NCI-H2171 (cell line): ENCODE measurements at regions not wholly inside any gene's neighbourhood (a gene's known extent, or its start where the extent isn't known, plus 50 kb on each side); places are given as distances from the start of the nearest gene placed in this dataset.
A peak's percentile ranks its signal among the peaks of the same experiment; 100 is the strongest.

Experiments used
- DNase-seq: peaks from one replicate; lab custom pipeline; 2025; lab: John Stamatoyannopoulos, UW

DNA sequence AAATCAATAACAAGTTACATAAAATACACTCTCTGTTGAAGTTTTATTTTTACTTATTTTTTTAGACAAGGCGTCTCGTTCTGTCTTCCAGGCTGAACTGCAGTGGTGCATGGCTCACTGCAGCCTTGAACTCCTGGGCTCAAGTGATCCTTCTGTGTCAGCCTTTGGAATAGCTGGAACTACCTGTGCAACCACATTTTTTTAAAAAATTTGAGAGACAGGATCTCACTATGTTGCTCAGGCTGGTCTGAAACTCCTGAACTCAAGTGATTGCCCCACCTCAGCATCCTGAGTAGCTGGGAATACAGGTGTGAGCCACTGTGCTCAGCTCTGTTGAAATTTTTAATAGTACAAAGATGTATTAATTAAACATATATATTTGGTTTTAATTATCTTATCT is 614.3 kb upstream of the ARRDC4 start:
- no peak for DNase-seq

DNA sequence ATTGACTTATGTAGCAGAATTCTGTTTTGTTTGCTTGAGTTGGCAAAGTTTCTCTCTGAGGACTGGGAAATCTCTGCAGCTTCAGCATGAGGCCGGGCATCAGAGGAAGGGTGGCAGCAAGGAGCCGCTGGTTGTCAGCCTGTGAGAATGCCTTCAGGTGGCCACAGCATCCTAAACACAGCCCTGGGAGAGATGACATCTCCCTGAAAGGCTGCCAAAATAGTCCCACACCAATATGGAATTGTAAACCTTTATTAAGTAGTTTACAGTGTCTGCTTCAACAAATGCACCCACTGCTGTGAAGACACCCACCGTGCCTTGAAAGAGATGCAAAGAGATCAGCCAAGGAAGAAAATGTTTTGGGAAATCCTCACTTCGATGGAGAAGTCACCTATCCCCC is 609.7 kb upstream of the ARRDC4 start:
- no peak for DNase-seq

DNA sequence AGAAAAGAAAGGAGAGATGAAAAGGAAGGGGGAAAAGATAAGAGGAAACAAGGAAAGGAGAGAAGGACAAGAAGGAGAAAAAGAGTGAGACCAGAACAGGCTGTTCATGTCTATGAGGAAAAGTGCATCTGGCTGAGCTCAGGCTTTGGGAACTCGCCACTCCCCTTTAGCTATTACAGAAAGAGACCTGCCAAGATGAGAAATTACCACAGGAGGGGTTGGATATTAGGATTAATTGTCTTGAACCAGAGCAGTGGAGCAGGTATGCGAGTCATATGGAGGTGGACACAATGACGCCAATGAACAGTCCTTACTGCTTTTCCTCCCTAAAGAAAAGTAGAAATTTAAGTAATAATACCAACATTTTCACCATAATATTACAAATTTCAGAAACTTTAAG is 577.0 kb upstream of the ARRDC4 start:
- no peak for DNase-seq

DNA sequence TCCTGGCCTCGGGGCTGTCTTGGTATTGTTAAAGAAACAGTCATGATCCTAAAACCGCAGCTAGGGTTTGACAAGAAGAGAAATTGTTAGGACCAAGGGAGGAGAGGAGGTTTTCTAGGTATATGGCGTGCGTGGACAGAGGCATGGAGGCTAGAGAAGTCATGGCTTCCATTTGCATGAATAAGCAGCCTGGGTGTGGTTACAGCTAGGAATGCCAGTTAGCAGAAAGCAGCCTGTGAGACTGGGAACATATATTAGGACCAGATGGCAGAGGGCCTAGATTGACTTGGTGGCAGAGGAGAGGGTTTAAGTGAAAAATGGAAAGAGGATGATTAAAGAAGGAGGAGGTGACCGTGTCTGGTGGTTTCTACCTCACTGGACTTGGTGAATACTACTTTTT is 573.6 kb upstream of the ARRDC4 start:
- no peak for DNase-seq

DNA sequence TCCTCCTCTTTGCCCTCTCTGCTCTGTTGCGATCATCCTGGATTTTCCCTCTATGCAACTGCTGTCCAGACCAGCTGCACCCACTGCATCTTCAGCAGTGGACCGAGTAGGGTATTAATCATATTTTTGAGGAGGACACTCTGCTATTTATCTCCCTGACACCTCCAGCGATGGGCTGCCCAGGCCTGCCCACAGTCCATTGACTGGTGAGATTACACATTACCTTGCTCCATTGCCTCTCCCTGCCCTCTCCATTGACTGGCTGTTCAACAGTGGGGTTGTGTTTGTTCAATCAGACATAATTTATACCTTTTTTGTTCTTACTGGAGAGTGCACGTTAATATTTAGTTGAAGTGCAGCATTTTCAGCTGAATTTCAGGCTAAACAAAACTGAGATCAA is 559.3 kb upstream of the ARRDC4 start:
- no peak for DNase-seq

DNA sequence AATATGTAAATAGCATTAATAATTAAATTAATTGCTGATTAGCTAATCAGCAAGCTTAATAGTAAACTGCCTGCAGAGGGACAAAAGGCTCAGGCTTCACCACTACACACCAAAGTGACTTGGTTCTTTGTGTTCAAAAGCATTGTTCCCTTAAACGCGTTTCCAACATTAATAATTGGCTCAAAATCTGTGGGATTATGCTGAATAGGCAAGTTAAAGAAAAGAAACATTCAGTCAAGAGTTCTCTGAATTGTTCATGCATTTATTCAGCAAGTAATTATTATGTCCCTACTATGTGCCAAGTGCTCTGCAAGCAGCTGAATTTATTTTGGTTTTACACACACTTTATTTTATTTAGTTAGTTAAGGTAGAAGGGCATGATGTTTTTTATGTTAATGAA is 558.5 kb upstream of the ARRDC4 start:
- no peak for DNase-seq

DNA sequence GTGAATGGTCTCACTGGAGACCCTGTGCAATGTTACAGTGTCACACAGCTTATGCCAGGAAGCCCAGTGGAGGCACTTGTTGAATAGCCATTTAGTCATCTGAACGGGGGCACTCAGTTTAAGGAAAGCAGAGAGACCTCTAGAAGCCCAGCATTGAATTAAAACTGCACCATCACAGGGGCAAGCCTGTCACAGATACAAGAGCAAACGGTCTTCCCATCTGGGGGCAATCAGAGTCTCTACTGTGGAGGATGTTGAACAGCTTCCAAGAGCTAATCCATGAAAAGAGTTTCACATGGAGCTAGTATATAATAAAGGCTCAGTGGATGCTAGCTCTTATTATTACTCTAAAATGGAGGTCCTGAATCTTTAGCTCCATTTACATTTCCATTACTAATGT is 553.7 kb upstream of the ARRDC4 start:
- DNase-seq, result no peak

DNA sequence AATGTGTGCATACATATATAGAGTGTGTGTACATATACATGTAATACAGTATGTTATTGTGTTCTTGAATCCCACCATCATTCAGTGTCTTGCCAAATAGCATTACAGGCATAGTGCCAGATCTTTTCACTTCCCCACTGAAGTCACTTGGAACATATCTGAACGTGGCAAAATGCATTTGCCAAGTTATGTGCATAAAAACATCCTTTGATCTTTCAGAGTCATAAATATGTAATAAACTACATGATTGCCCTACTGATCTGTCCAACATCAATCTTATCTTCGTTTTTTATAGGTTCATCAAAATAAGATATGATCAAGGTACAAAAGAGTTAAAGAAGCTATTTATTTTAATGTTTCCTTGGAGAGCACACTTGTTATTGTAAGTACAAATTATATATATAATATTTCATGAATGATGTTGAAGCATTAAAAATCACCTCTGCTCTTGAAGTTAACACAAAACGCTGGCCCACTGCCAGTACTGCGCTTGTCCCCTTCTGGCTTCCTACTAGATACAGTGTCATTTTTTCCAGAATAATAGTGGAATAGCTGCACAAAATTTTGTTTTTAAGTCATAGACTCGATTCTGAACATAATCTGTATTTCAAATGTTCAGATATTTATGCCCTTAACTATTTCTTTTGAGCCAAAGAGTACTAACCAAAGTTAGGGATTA is 549.5 kb upstream of the ARRDC4 start:
- DNase-seq, result no peak

DNA sequence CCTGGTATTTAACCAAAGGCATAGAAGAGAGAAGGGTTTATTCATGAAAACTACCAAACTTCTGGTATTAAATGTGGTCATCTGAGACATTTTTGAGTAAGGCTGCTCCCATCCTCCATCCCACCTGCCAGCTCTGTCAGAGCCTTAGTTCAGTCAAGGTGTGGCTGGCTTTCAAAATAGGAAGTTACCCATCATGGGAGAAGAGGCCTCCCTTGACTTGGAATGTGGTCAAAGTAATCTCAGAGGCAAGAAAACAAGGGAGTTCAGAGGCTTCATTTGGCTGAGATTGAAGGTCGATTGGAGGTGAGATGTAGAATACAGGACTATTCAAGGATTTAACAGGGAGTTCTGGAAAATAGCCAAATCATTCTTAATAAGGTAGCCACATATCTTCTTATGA is 540.4 kb upstream of the ARRDC4 start:
- DNase-seq, result no peak

DNA sequence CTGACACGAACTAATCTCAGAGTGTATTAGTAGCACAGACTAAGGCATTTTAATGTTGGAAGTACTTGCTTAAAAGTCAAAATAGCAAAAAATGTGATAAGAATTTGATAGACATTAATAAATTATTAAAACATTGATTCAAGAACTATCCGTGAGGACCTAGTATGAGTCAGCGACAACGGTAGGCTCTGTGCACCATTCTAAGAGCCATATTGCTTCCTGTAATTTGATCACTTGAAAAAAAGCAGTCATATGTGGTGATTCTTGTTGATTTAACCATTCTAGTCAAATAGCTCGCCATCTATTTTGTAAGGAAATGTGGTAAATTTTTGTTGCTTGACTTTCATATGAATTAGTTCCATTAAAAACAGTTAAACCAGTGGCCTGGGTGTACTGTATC is 534.9 kb upstream of the ARRDC4 start:
- DNase-seq, result peak; percentile 42

DNA sequence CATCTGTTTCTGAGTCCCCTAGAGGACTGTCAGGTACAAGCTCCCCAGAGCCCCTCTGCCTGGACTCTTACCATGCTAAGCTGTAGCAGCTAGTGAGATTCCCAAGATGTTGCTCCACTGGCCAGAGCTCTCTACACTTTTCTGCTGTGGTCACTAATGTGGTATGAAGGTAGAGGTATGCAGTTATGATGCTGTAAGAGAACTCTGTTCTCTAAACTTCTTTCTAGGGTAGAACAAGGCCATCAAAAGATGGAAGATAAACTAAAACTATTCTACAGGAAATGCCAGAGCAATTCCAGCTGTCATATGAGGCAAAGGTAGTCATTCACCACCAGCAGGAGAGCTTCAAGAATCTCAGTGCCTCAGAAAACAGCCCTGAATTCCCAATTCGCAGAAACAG is 517.4 kb upstream of the ARRDC4 start:
- DNase-seq, result no peak

DNA sequence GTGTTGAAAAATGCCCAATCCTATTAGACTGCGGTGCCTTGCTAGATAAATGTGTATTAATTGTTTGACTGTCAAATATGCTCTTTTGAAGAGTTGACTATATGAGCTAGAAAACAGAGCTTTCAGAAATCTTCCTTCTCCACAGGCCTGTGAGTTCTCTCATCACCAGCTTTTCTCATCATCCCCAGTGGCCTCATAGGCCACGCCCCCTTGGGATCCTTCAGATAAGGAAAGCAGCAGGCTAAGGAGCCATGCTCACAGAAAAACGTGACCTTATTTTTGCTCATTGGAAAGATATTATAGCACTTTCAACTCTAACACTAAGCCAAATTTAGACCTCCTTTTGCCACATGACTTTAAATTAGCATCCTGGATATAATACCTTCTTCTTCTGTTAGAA is 514.4 kb upstream of the ARRDC4 start:
- no peak for DNase-seq

DNA sequence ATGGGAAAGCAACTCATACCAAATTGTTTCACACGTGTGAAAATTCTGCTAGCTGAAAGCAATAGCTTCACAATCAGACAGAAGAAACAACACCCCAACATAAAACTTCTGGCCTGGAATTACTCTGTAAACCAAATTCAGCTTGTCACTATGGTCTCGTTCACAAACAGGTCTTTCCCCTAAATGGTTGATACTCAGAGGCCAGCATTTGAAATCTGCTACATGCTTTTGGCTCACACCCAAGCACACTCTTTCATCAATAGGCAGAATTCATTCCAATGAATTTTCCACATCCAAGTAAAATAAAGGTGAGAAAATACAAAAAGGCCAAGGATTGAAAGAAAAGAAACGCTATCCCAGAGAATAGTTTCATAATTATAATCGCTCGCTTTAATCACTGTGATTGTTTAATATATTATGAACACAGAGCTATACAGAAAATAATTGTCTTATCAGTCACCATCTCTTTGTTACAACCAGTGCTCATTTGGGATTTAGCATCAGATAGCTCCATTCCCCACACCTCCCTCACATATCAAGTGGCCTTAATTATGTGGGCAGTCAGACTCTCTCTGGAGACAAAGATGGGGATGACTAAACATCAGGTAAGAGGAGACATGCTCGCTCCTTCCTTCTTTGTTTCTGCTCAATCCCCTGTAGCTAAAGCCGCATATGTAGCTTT is 503.8 kb upstream of the ARRDC4 start:
- DNase-seq, result no peak

DNA sequence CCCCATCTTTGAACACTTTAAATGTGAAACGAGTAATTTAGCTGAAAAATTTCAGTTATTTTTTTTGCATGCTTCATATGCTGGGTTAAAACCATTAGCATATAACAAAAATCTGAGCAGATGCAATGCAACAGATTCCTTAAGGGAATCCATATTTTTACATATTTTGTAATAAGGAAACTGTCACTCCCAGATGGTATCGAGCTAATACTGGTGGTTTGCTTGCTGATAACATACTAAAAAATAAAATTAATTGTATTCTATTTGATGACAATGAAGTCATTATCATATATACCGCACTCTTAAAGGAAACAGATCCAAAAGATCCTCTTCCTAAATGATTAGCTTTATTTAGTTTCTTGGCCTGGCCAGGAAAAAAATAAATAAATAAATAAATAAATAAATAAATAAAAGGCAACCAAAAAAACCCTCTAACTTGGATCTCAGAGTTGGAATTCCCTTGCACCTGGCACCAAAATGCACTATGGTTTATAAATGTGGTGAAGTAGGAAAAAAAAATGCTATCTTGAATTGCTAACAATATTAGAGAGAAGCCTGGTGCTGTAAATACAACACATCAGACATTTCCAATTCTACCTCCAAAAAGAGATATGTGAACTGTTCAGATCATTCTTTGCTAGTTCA is 503.2 kb upstream of the ARRDC4 start:
- DNase-seq, result no peak

DNA sequence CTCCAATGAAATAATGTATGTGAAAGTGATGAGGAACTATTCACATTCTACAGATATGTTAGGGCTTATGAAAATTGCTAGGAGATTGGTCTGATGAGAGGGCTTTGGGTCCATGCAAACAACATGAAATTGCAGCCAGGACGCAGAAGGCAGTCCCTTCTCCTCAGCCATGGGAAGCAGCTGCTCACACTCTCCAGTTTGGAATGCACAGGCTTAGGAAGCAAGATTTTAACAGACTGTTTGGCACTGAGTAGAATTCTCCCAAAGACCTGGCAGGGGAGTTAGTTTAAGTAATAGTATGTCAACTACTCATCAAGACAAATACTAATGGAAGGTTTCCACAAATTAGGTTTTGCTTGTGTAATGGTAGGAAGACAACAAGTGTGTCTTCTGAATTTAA is 500.7 kb upstream of the ARRDC4 start:
- DNase-seq, result no peak

DNA sequence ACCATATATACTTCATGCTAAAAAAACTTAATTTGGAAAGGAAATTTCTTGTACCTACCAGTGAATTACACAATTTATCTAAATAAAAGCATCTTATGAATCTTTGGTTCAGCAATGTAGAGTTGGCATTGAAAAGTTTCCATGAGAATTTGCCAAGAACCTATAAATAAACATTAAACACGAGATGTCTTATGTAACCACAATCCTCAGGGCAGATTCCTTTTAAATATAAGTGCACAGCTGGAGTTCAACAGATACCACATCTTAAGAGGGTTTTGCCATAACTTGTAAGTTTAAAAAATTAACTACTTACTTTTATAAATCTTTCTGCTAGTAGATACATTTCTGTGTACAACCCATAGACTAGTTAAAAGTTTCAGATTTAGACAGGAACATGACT is 499.3 kb upstream of the ARRDC4 start:
- DNase-seq, result no peak

DNA sequence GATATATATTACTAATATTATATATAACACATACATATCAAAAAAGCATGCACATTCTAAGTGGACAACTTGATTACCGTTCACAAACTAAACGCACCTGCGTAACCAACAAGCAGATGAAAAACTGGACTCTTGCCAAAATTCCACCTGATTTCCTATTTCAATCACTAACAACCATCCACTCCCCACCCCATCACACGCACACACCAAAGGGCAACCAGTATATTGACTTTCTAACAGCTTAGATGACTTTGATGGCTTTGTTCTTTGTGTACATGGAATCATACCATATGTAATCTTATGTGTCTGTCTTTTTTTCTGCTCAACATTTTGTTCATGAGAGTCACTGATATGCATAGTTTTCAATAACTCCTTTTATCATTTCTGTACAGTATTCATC is 496.8 kb upstream of the ARRDC4 start:
- no peak for DNase-seq

DNA sequence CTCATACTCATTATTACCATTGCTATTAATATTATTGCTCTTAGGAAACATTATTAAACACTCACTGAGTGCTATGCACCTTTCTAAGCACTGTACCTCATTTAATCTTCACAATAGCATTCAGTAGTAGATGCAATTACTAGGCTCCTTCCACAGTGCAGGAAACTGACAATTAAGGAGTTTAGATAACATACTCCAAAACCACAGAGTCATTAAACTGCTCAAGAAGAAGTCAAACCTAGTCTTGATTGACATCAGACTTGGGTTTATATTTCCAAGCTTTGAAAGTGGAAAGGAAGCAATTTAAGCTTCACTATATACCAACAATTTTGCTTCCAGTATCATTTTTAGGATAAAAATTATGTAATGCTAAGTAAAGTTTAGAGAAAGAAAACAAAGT is 490.1 kb upstream of the ARRDC4 start:
- no peak for DNase-seq

DNA sequence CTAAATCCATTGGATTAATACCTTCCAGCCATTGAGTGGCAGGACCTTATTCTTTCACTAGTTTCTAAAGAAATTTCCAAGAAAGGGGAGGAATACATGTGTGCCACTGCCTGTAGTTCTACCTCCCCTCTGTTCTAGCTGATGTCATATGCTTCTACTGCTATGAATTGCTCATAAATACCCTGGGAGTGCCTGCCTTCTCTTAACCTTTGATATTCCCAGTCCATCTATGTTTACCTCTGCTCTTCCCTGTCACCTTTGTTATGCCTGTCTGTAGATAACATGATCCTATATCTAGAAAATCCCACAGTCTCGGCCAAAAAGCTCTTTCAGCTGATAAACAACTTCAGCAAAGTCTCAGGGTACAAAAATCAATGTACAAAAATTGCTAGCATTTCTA is 486.9 kb upstream of the ARRDC4 start:
- no peak for DNase-seq

DNA sequence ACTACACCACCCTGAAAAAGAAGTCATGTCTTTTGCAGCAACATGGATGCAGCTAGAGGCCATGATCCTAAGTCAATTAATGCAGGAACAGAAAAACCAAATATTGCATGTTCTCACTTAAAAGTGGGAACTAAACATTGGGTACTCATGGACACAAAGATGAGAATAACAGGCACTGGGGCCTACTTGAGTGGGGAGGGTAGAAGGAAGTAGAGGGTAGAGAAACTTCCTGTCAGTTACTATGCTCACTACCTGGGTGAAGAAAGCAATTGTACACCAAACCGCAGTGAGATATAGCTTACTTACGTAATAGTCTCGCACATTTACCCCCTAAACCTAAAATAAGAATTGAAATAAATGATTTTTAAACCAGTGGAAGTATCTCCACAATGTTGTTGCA is 480.5 kb upstream of the ARRDC4 start:
- no peak for DNase-seq

DNA sequence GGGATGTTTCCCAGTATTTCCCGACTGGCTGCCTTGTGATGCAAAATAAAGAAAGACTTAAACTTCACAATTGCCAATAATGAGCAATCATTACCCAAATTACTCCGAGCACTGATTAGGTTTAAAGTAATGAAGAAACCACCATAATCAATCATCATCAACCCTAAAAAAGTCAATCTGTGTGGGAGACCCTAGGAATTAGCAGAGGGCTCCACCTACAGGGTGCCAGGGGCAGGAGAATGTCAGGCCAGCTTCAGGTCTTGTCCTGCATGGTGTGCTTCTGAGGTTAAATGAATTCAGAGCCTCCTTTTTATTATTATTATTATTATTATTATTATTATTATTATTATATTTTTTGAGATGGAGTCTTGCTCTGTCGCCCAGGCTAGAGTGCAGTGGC is 478.0 kb upstream of the ARRDC4 start:
- DNase-seq, result no peak

DNA sequence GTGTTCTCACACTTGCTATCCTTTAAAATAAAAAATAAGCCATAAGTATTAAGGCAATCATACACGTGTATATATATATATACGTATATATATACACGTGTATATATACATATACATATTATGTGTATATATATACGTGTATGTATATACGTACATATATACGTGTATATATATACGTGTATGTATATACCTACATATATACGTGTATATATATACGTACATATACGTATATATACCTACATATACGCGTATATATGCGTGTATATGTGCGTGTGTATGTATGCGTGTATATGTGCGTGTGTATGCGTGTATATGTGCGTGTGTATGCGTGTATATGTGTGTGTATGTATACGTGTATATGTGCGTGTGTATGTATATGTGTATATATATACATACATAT is 477.3 kb upstream of the ARRDC4 start:
- no peak for DNase-seq

DNA sequence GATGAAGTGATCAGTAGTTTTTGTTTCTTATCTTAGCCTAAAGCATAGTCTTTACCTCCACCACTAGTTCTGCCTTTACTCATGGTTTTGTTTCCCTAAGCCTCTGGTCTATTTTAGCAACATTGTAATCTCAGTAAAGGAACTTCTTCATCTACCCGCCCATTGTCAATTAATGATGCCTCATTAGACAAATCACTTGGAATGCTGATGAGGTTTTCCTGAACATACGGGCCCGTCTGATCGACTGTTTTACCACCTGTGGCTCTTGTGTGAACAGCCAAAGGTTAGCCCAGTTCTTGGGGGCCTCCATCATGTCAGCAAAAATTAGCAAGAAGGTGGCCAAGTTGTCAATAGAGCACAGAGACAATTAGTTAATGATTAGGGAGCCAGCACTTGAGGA is 470.1 kb upstream of the ARRDC4 start:
- no peak for DNase-seq

DNA sequence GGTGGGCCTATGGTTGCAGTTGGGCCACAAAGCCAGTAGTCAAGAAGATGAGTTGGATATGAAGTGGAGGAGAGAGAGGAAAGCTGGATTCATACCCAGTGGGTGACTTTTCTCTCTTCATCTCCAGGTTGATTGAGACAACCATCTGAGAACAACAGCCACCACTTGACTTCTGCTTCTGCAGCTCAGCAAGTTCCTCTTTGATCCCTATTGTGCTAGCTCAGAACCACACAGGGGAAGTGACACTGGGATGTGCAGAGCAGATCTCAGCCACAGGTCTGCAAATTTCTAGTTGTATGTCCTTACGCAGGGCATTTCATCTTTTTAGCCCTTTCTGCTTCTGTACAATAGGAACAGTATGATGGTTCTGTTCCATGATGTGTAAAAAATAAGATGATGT is 459.2 kb upstream of the ARRDC4 start:
- DNase-seq, result no peak
